SK-N-SH (cell line): ENCODE measurements at regions not wholly inside any gene's neighbourhood (a gene's known extent, or its start where the extent isn't known, plus 50 kb on each side); places are given as distances from the start of the nearest gene placed in this dataset.

Experiments used
- CTCF ChIA-PET: fragments of 300-600, 350-600 bp; formaldehyde crosslinking; extraction: SDS; loops from one replicate; lab custom pipeline; 2021; lab: Yijun Ruan, JAX
- POLR2A ChIA-PET: fragments of 350-600 bp; sonication (Branson Sonifier 250); formaldehyde crosslinking; extraction: SDS; loops from one replicate; lab custom pipeline; 2020; ENCODE audit warnings: antibody characterized with exemption, inconsistent platforms; lab: Yijun Ruan, JAX
- DNase-seq: peaks from one replicate; pipeline ENCODE4 v3.0.0; 2012
- H2AFZ ChIP-seq: fragments of 200-600 bp; sonication (generic); 2 replicates; pipeline ENCODE4 v1.8.1; 2016; ENCODE audit warnings: antibody characterized with exemption, mild to moderate bottlenecking, low read depth
- H3F3A ChIP-seq: fragments of 200-600 bp; sonication (generic); replicated peaks from 2 replicates; pipeline ENCODE3; 2016; ENCODE audit warnings: antibody characterized with exemption, mild to moderate bottlenecking; ENCODE audit not compliant: insufficient read depth
- H3K27ac ChIP-seq, 2 experiments: fragments of 200-500 bp in 1 of 2; fragments of 200-600 bp in 1 of 2; sonication (Bioruptor generic) in 1 of 2; sonication (generic), shearing (Covaris generic) in 1 of 2; 2 replicates each; pipeline versions ENCODE4 v1.5.1 to v1.6.1; 2014 to 2016; ENCODE audit warnings: low read depth in 2 of 2, inconsistent platforms in 1 of 2, low read length in 1 of 2, mild to moderate bottlenecking in 1 of 2, mixed read lengths in 1 of 2
- H3K27me3 ChIP-seq: fragments of 200-600 bp; sonication (generic), shearing (Covaris generic); 2 replicates; pipeline ENCODE4 v1.6.1; 2016; ENCODE audit warnings: mixed run types; ENCODE audit not compliant: insufficient read depth
- H3K36me3 ChIP-seq, 2 experiments: fragments of 200-500 bp in 1 of 2; fragments of 200-600 bp in 1 of 2; sonication (Bioruptor generic) in 1 of 2; sonication (generic) in 1 of 2; replicated peaks in 1 of 2; 2 replicates each; pipeline versions ENCODE3 to v1.5.1; 2014 to 2016; ENCODE audit warnings: low read length in 1 of 2, mild to moderate bottlenecking in 1 of 2; ENCODE audit not compliant: insufficient read depth in 2 of 2, control insufficient read depth in 1 of 2
- H3K4me1 ChIP-seq, 2 experiments: fragments of 200-500 bp in 1 of 2; fragments of 200-600 bp in 1 of 2; sonication (Bioruptor generic) in 1 of 2; sonication (generic), shearing (Covaris generic) in 1 of 2; 2 replicates each; pipeline versions ENCODE4 v1.5.1 to v1.6.1; 2014 to 2016; ENCODE audit warnings: low read depth in 1 of 2, low read length in 1 of 2, mixed run types in 1 of 2; ENCODE audit not compliant: insufficient read depth in 2 of 2, control insufficient read depth in 1 of 2
- H3K4me2 ChIP-seq: fragments of 200-600 bp; sonication (generic), shearing (Covaris generic); 2 replicates; pipeline ENCODE4 v1.6.1; 2017; ENCODE audit warnings: mixed run types
- H3K4me3 ChIP-seq, 2 experiments: fragments of 200-500 bp in 1 of 2; fragments of 200-600 bp in 1 of 2; sonication (Bioruptor generic) in 1 of 2; sonication (generic), shearing (Covaris generic) in 1 of 2; 2 replicates each; pipeline versions ENCODE4 v1.5.1 to v1.8.1; 2014 to 2016; ENCODE audit warnings: low read depth in 2 of 2, inconsistent platforms in 1 of 2, low read length in 1 of 2, mild to moderate bottlenecking in 1 of 2, mixed read lengths in 1 of 2, moderate library complexity in 1 of 2
- H3K79me2 ChIP-seq: fragments of 200-600 bp; sonication (generic); 2 replicates; pipeline ENCODE4 v1.8.1; 2017; ENCODE audit warnings: mild to moderate bottlenecking; ENCODE audit not compliant: insufficient read depth
- H3K9ac ChIP-seq: fragments of 200-600 bp; sonication (generic); 2 replicates; pipeline ENCODE4 v1.6.1; 2017; ENCODE audit warnings: mixed run types
- H3K9me2 ChIP-seq: fragments of 200-600 bp; sonication (generic); 2 replicates; pipeline ENCODE4 v1.6.1; 2017; ENCODE audit warnings: mixed run types
- H3K9me3 ChIP-seq: fragments of 200-600 bp; sonication (generic); 2 replicates; pipeline ENCODE4 v1.6.1; 2017; ENCODE audit warnings: mixed run types, mild to moderate bottlenecking, moderate library complexity
- H4K20me1 ChIP-seq: fragments of 200-600 bp; sonication (generic); 2 replicates; pipeline ENCODE4 v1.6.1; 2017; ENCODE audit warnings: mild to moderate bottlenecking, mixed run types; ENCODE audit not compliant: insufficient read depth
- EP300 ChIP-seq, 2 experiments: IDR thresholded peaks; 2 replicates each; pipeline versions ENCODE4 v1.4.0 to v1.6.1; 2012; ENCODE audit warnings: borderline replicate concordance in 1 of 2, low read depth in 1 of 2, low read length in 1 of 2
- FOSL2 ChIP-seq: IDR thresholded peaks from 2 replicates; pipeline ENCODE4 v1.4.0; 2012; ENCODE audit warnings: low read depth, mild to moderate bottlenecking, moderate library complexity, borderline replicate concordance
- FOXJ3 ChIP-seq: sonication (generic); formaldehyde crosslinking; IDR thresholded peaks from 2 replicates; pipeline ENCODE4 v1.5.1; 2020; ENCODE audit warnings: mild to moderate bottlenecking, missing genetic modification reagents
- GATA2 ChIP-seq: sonication (generic); formaldehyde crosslinking; IDR thresholded peaks from 2 replicates; pipeline ENCODE4 v1.5.0; 2020; ENCODE audit warnings: mild to moderate bottlenecking, missing genetic modification reagents
- JUND ChIP-seq: IDR thresholded peaks from 2 replicates; pipeline ENCODE4 v1.4.0; 2012
- MEF2A ChIP-seq: IDR thresholded peaks from 2 replicates; pipeline ENCODE4 v1.4.0; 2012; ENCODE audit warnings: low read depth, borderline replicate concordance
- MXI1 ChIP-seq: IDR thresholded peaks from 2 replicates; pipeline ENCODE4 v1.6.1; 2012; ENCODE audit warnings: mild to moderate bottlenecking, low read depth, low read length, improper control_type of control experiment
- PBX3 ChIP-seq: IDR thresholded peaks from 2 replicates; pipeline ENCODE4; 2012
- RCOR1 ChIP-seq: fragments of 150-350 bp; IDR thresholded peaks from 2 replicates; pipeline ENCODE4 v1.6.1; 2017; ENCODE audit warnings: antibody characterized with exemption, low read length
- RFX5 ChIP-seq: IDR thresholded peaks from 2 replicates; pipeline ENCODE4 v1.6.1; 2012; ENCODE audit warnings: mild to moderate bottlenecking, improper control_type of control experiment, low read length
- RXRA ChIP-seq: IDR thresholded peaks from 2 replicates; pipeline ENCODE4 v1.4.0; 2012; ENCODE audit warnings: low read depth, mild to moderate bottlenecking, borderline replicate concordance
- SIN3A ChIP-seq: IDR thresholded peaks from 2 replicates; pipeline ENCODE4 v1.6.1; 2012; ENCODE audit warnings: low read depth, mild to moderate bottlenecking, low read length, moderate library complexity, borderline replicate concordance
- TAF1 ChIP-seq: IDR thresholded peaks from 2 replicates; pipeline ENCODE4 v1.6.1; 2012; ENCODE audit warnings: low read depth, mild to moderate bottlenecking, low read length, moderate library complexity, borderline replicate concordance
- USF1 ChIP-seq: IDR thresholded peaks from 2 replicates; pipeline ENCODE4 v1.4.0; 2012; ENCODE audit warnings: low read depth, borderline replicate concordance
- USF2 ChIP-seq: fragments of 150-350 bp; IDR thresholded peaks from 2 replicates; pipeline ENCODE4 v1.6.1; 2017; ENCODE audit warnings: antibody characterized with exemption, low read length, low read depth, borderline replicate concordance
- YY1 ChIP-seq: IDR thresholded peaks from 2 replicates; pipeline ENCODE4 v1.4.0; 2012; ENCODE audit warnings: low read depth, mild to moderate bottlenecking
- WGBS: methylation state at CpG from one replicate; pipeline ENCODE4 v1.1.6; 2017; ENCODE audit warnings: low lambda C conversion rate; 5-methylcytosine and 5-hydroxymethylcytosine counted together

GRCh38 chr1:209227941-209228340 lies 355.6 kb upstream of the CAMK1G start:
- H3K36me3 ChIP-seq = no peaks in the 10 kb centered on the region
- CTCF ChIA-PET = interaction anchor here (1.6 to 2.8 kb wide), 3 partner anchors 20 to 26 kb away, joined by 4 to 13 read pairs (median 8); no protein-coding TSS in a partner anchor

GRCh38 chr1:209229494-209230061 lies 353.9 kb upstream of the CAMK1G start:
- no peak overlapping the region for H3K4me2 ChIP-seq
- no peaks in the 10 kb centered on the region for H3K79me2 ChIP-seq
- no peak overlapping the region for H2AFZ ChIP-seq
- H4K20me1 ChIP-seq = no peaks in the 10 kb centered on the region
- no peak overlapping the region for H3K27ac ChIP-seq
- H3K9me2 ChIP-seq = no peaks in the 10 kb centered on the region
- CTCF ChIA-PET = interaction anchor here (2.3 to 2.5 kb wide), 2 partner anchors 19 to 22 kb away, joined by 8 to 10 read pairs; no protein-coding TSS in a partner anchor
- no peak overlapping the region for H3K4me3 ChIP-seq
- POLR2A ChIA-PET = no interaction called here
- H3K9ac ChIP-seq = no peak overlapping the region
- WGBS = 44% methylated on average over 3 of the region's 3 CpGs
- H3K9me3 ChIP-seq = no peaks in the 10 kb centered on the region
- H3K4me1 ChIP-seq = no peaks in the 10 kb centered on the region; a peak in 1 of 4 replicates
- H3K36me3 ChIP-seq = no peaks in the 10 kb centered on the region
- no peaks in the 10 kb centered on the region for H3K27me3 ChIP-seq
- DNase-seq = no peak
- no peaks in the 10 kb centered on the region for H3F3A ChIP-seq
- TF ChIP-seq TAF1 (no peak), JUND (no peak), MXI1 (no peak), PBX3 (no peak), RCOR1 (no peak), USF1 (no peak), RFX5 (no peak), GATA2 (CRISPR knock-in tag) (no peak), RXRA (no peak), USF2 (no peak), YY1 (no peak), EP300 (IDR thresholded peaks at IDR 0.05; ENCODE audit: borderline replicate concordance in 1 of 2, low read depth in 1 of 2, low read length in 1 of 2) (no peak), SIN3A (no peak), FOSL2 (no peak), FOXJ3 (no peak)

More at GRCh38 chr1:209227941-209228340, 355.6 kb upstream of the CAMK1G start:
- Histone ChIP-seq H3K79me2 (no peaks in the 10 kb centered on the region), H4K20me1 (no peaks in the 10 kb centered on the region), H3K4me1 (peaks cover 0 to 9% of the 10 kb centered on the region in 2 experiments; a peak in 2 of 4 replicates), H3F3A (no peaks in the 10 kb centered on the region), H3K9me3 (no peaks in the 10 kb centered on the region), H3K27ac (no peak overlapping the region), H3K4me2 (no peak overlapping the region), H3K27me3 (no peaks in the 10 kb centered on the region), H3K4me3 (no peak overlapping the region), H3K9ac (no peak overlapping the region), H3K9me2 (no peaks in the 10 kb centered on the region), H2AFZ (no peak overlapping the region)
- no peak for DNase-seq
- WGBS = 80% methylated on average over 3 of the region's 3 CpGs
- TF ChIP-seq YY1 = no peak
- no peak for TF ChIP-seq MEF2A
- POLR2A ChIA-PET = no interaction called here
